Caco-2 (cell line): ENCODE measurements at regions not wholly inside any gene's neighbourhood (a gene's known extent, or its start where the extent isn't known, plus 50 kb on each side); places are given as distances from the start of the nearest gene placed in this dataset.

ENCODE experiments used
- BruUV-seq: library from RNA; stranded (reverse); fragments of 400-500 nt; replicated peaks from 2 replicates; lab custom pipeline; 2021; lab: Mats Ljungman, UMichigan
- CTCF ChIA-PET: fragments of 300-600 bp; sonication (Branson Sonifier 250); formaldehyde crosslinking; loops from one replicate; lab custom pipeline; 2022; ENCODE audit warnings: antibody characterized with exemption; lab: Charles Lee
- POLR2A ChIA-PET: fragments of 300-600 bp; sonication (Branson Sonifier 250); formaldehyde crosslinking; loops from one replicate; lab custom pipeline; 2022; ENCODE audit warnings: antibody characterized with exemption; lab: Charles Lee
- DNase-seq, 2 experiments: peaks; one replicate each; pipeline versions ENCODE4 v3.0.0 to v3.0.0-alpha.2; 2020 to 2022
- H3K27me3 ChIP-seq: replicated peaks from 2 replicates; pipeline ENCODE4 v1.6.0; 2011; ENCODE audit warnings: low read length; ENCODE audit not compliant: control insufficient read depth, insufficient read depth
- H3K36me3 ChIP-seq: 2 replicates; pipeline ENCODE4 v1.5.1; 2011; ENCODE audit warnings: low read length; ENCODE audit not compliant: control insufficient read depth, insufficient read depth
- H3K4me1 ChIP-seq: fragments of 250-450 bp; sonication (Bioruptor Pico); 2 replicates; pipeline ENCODE4 v1.5.1; 2020; ENCODE audit warnings: mild to moderate bottlenecking
- H3K4me3 ChIP-seq: 2 replicates; pipeline ENCODE4 v1.5.1; 2011; ENCODE audit warnings: low read depth, mild to moderate bottlenecking, control low read depth, low read length
- H3K9me3 ChIP-seq: fragments of 250-450 bp; sonication (Bioruptor Pico); 2 replicates; pipeline ENCODE4 v1.5.1; 2020; ENCODE audit warnings: mild to moderate bottlenecking, moderate library complexity
- H3K27ac Mint-ChIP-seq: one replicate; pipeline ENCODE4 v1.8.0; 2022; ENCODE audit warnings: mixed read lengths; ENCODE audit not compliant: unreplicated experiment
- H3K27me3 Mint-ChIP-seq: one replicate; pipeline ENCODE4 v1.8.0; 2022; ENCODE audit warnings: mixed read lengths; ENCODE audit not compliant: insufficient read depth, unreplicated experiment
- H3K36me3 Mint-ChIP-seq: one replicate; pipeline ENCODE4 v1.8.0; 2022; ENCODE audit warnings: mild to moderate bottlenecking, mixed read lengths; ENCODE audit not compliant: insufficient read depth, unreplicated experiment
- H3K4me1 Mint-ChIP-seq: one replicate; pipeline ENCODE4 v1.8.0; 2022; ENCODE audit warnings: low read depth, mixed read lengths; ENCODE audit not compliant: unreplicated experiment
- H3K4me3 Mint-ChIP-seq: one replicate; pipeline ENCODE4 v1.8.0; 2022; ENCODE audit warnings: mild to moderate bottlenecking, moderate library complexity, mixed read lengths; ENCODE audit not compliant: unreplicated experiment
- H3K9me3 Mint-ChIP-seq: one replicate; pipeline ENCODE4 v1.8.0; 2022; ENCODE audit warnings: mixed read lengths; ENCODE audit not compliant: unreplicated experiment
- CTCF ChIP-seq, 2 experiments: fragments of 200-600 bp in 1 of 2; IDR thresholded peaks; 1 replicate in 1 of 2; 2 replicates in 1 of 2; pipeline versions ENCODE4 v1.5.1 to v1.8.0; 2011 to 2022; ENCODE audit warnings: antibody characterized with exemption in 1 of 2, control low read depth in 1 of 2, inconsistent platforms in 1 of 2, low read depth in 1 of 2, low read length in 1 of 2, mild to moderate bottlenecking in 1 of 2, moderate library complexity in 1 of 2; ENCODE audit not compliant: insufficient read depth in 1 of 2, severe bottlenecking in 1 of 2, unreplicated experiment in 1 of 2
- intact Hi-C: fragments of 100-400 bp; cut with micrococcal nuclease; formaldehyde crosslinking; loops from one replicate; pipeline ENCODE4 v1.10.0; 2022; ENCODE audit not compliant: unreplicated experiment

- DNase-seq, result no peak
- H3K36me3 ChIP-seq, result no peaks in the 10 kb centered on the region
- BruUV-seq, result no TSS peak
- ChIA-PET CTCF (no interaction called here), POLR2A (no interaction called here)
- Mint-ChIP-seq H3K27ac (no peak overlapping the region), H3K4me1 (no peaks in the 10 kb centered on the region), H3K4me3 (no peak overlapping the region), H3K9me3 (peaks cover 14% of the 10 kb centered on the region), H3K27me3 (peaks cover 3% of the 10 kb centered on the region), H3K36me3 (no peaks in the 10 kb centered on the region)
- intact Hi-C loops, result no loop called here
- no peak overlapping the region for H3K4me3 ChIP-seq
- H3K4me1 ChIP-seq, result no peaks in the 10 kb centered on the region
- peaks cover 5% of the 10 kb centered on the region; the same call in 1 of the 2 replicates for H3K9me3 ChIP-seq
- no peak for TF ChIP-seq CTCF (IDR thresholded peaks at IDR 0.05; ENCODE audit: insufficient read depth in 1 of 2, low read depth in 1 of 2, low read length in 1 of 2, severe bottlenecking in 1 of 2, unreplicated experiment in 1 of 2)
- no peaks in the 10 kb centered on the region for H3K27me3 ChIP-seq
Measured at GRCh38 chr2:219810895-219811294, 183.5 kb downstream of the SLC4A3 start.

- TF ChIP-seq CTCF (IDR thresholded peaks at IDR 0.05; ENCODE audit: insufficient read depth in 1 of 2, low read depth in 1 of 2, low read length in 1 of 2, severe bottlenecking in 1 of 2, unreplicated experiment in 1 of 2), result no peak
- intact Hi-C loops, result no loop called here
- Mint-ChIP-seq H3K4me1 (no peaks in the 10 kb centered on the region), H3K36me3 (no peaks in the 10 kb centered on the region), H3K27ac (no peak overlapping the region), H3K4me3 (no peak overlapping the region), H3K27me3 (peaks cover 7% of the 10 kb centered on the region), H3K9me3 (no peaks in the 10 kb centered on the region)
- CTCF ChIA-PET, result no interaction called here
- peaks cover 5% of the 10 kb centered on the region; the same call in 1 of the 2 replicates for H3K9me3 ChIP-seq
- H3K36me3 ChIP-seq, result no peaks in the 10 kb centered on the region
- no peak for DNase-seq
- no TSS peak for BruUV-seq
- H3K4me1 ChIP-seq, result no peaks in the 10 kb centered on the region
- no peak overlapping the region for H3K4me3 ChIP-seq
- POLR2A ChIA-PET, result no interaction called here
- H3K27me3 ChIP-seq, result no peaks in the 10 kb centered on the region
Measured at GRCh38 chr2:219812672-219813071, 185.2 kb downstream of the SLC4A3 start.

GRCh38 chr2:219820767-219821166, 193.3 kb downstream of the SLC4A3 start:
- Mint-ChIP-seq H3K36me3 (no peaks in the 10 kb centered on the region), H3K27me3 (peaks cover 10% of the 10 kb centered on the region), H3K4me3 (no peak overlapping the region), H3K9me3 (no peaks in the 10 kb centered on the region), H3K4me1 (no peaks in the 10 kb centered on the region), H3K27ac (no peak overlapping the region)
- Histone ChIP-seq H3K4me3 (no peak overlapping the region), H3K27me3 (no peaks in the 10 kb centered on the region; the same call in 1 of the 2 replicates), H3K4me1 (no peaks in the 10 kb centered on the region), H3K36me3 (no peaks in the 10 kb centered on the region), H3K9me3 (no peaks in the 10 kb centered on the region)
- ChIA-PET CTCF (no interaction called here), POLR2A (no interaction called here)
- TF ChIP-seq CTCF (IDR thresholded peaks at IDR 0.05; ENCODE audit: insufficient read depth in 1 of 2, low read depth in 1 of 2, low read length in 1 of 2, severe bottlenecking in 1 of 2, unreplicated experiment in 1 of 2), result no peak
- no peak for DNase-seq
- BruUV-seq, result no TSS peak
- intact Hi-C loops, result no loop called here
